IMR-90 (cell line): ENCODE measurements at regions not wholly inside any gene's neighbourhood (a gene's known extent, or its start where the extent isn't known, plus 50 kb on each side); places are given as distances from the start of the nearest gene placed in this dataset.

Experiments
- ATAC-seq: fragments of 200-7000 bp; cut with Tn5 transposase; 2 replicates; pipeline ENCODE4 v1.9.1; 2020; ENCODE audit warnings: low read depth, mild to moderate bottlenecking, moderate library complexity
- BruUV-seq: library from RNA; stranded (reverse); fragments of 400-500 nt; replicated peaks from 2 replicates; lab custom pipeline; 2021; lab: Mats Ljungman, UMichigan
- CTCF ChIA-PET: fragments of 300-600 bp; formaldehyde crosslinking; extraction: SDS; loops from one replicate; lab custom pipeline; 2021; ENCODE audit warnings: antibody characterized with exemption; lab: Yijun Ruan, JAX
- POLR2A ChIA-PET: fragments of 300-600 bp; sonication (Branson Sonifier 250); formaldehyde crosslinking; loops from one replicate; lab custom pipeline; 2022; ENCODE audit warnings: antibody characterized with exemption; ENCODE audit not compliant: unreplicated experiment; lab: Charles Lee
- DNase-seq: peaks from one replicate; pipeline ENCODE4 v3.0.0; 2013
- H2AFZ ChIP-seq: replicated peaks from 2 replicates; pipeline ENCODE3; 2013; ENCODE audit warnings: low read length, mild to moderate bottlenecking; ENCODE audit not compliant: poor library complexity
- H2AK5ac ChIP-seq: 2 replicates; pipeline ENCODE4 v1.6.1; 2013; ENCODE audit warnings: low read depth, low read length, inconsistent platforms
- H2AK9ac ChIP-seq: replicated peaks from 2 replicates; pipeline ENCODE3; 2013; ENCODE audit warnings: mild to moderate bottlenecking, low read depth, low read length, moderate library complexity; ENCODE audit not compliant: poor library complexity
- H2BK120ac ChIP-seq: 2 replicates; pipeline ENCODE4 v1.6.1; 2013; ENCODE audit warnings: low read depth, low read length, inconsistent platforms
- H2BK15ac ChIP-seq: 3 replicates; pipeline ENCODE4 v1.6.1; 2013; ENCODE audit warnings: low read depth, low read length, inconsistent platforms
- H2BK20ac ChIP-seq: 2 replicates; pipeline ENCODE4 v1.6.1; 2013; ENCODE audit warnings: low read depth, mild to moderate bottlenecking, inconsistent platforms, low read length, moderate library complexity
- H2BK5ac ChIP-seq: 2 replicates; pipeline ENCODE4 v1.6.1; 2013; ENCODE audit warnings: mild to moderate bottlenecking, low read depth, low read length, inconsistent platforms; ENCODE audit not compliant: poor library complexity, severe bottlenecking
- H3K14ac ChIP-seq: replicated peaks from 2 replicates; pipeline ENCODE4 v1.6.1; 2013; ENCODE audit warnings: low read depth, low read length, inconsistent platforms
- H3K18ac ChIP-seq: 2 replicates; pipeline ENCODE4 v1.6.1; 2013; ENCODE audit warnings: low read depth, low read length, control low read depth
- H3K23ac ChIP-seq: 2 replicates; pipeline ENCODE4 v1.6.1; 2013; ENCODE audit warnings: low read depth, low read length, inconsistent platforms
- H3K27ac ChIP-seq: 2 replicates; pipeline ENCODE4 v1.5.1; 2013; ENCODE audit warnings: mild to moderate bottlenecking, control low read depth, low read length; ENCODE audit not compliant: insufficient read depth
- H3K27me3 ChIP-seq: 2 replicates; pipeline ENCODE4 v1.6.1; 2013; ENCODE audit warnings: low read length; ENCODE audit not compliant: control insufficient read depth, insufficient read depth
- H3K36me3 ChIP-seq: 2 replicates; pipeline ENCODE4 v1.6.1; 2013; ENCODE audit warnings: low read length, mixed read lengths; ENCODE audit not compliant: control insufficient read depth, insufficient read depth
- H3K4ac ChIP-seq: 2 replicates; pipeline ENCODE4 v1.6.1; 2013; ENCODE audit warnings: low read depth, low read length, inconsistent platforms
- H3K4me1 ChIP-seq: 2 replicates; pipeline ENCODE4 v1.6.1; 2013; ENCODE audit warnings: low read length, mixed read lengths; ENCODE audit not compliant: control insufficient read depth, insufficient read depth
- H3K4me2 ChIP-seq: 2 replicates; pipeline ENCODE4 v1.6.1; 2013; ENCODE audit warnings: low read depth, mild to moderate bottlenecking, control low read depth, low read length, moderate library complexity
- H3K4me3 ChIP-seq: 2 replicates; pipeline ENCODE4 v1.5.1; 2013; ENCODE audit warnings: low read depth, mild to moderate bottlenecking, control low read depth, low read length, moderate library complexity; ENCODE audit not compliant: insufficient read depth
- H3K56ac ChIP-seq: 2 replicates; pipeline ENCODE4 v1.6.1; 2013; ENCODE audit warnings: low read length, inconsistent platforms; ENCODE audit not compliant: insufficient read depth; ENCODE audit errors: extremely low read depth
- H3K79me1 ChIP-seq, 2 experiments: 2 replicates each; pipeline ENCODE4 v1.6.1; 2013; ENCODE audit warnings: low read length in 2 of 2, inconsistent platforms in 1 of 2, low read depth in 1 of 2
- H3K9ac ChIP-seq: 2 replicates; pipeline ENCODE4 v1.6.1; 2013; ENCODE audit warnings: low read depth, low read length, control low read depth
- H3K9me1 ChIP-seq: 2 replicates; pipeline ENCODE4 v1.6.1; 2013; ENCODE audit warnings: low read length, inconsistent platforms; ENCODE audit not compliant: insufficient read depth
- H3K9me3 ChIP-seq: 2 replicates; pipeline ENCODE4 v1.6.1; 2013; ENCODE audit warnings: low read length; ENCODE audit not compliant: control insufficient read depth, insufficient read depth
- H4K20me1 ChIP-seq: 2 replicates; pipeline ENCODE4 v1.6.1; 2013; ENCODE audit warnings: low read length, inconsistent platforms; ENCODE audit not compliant: insufficient read depth
- H4K5ac ChIP-seq: 2 replicates; pipeline ENCODE4 v1.6.1; 2013; ENCODE audit warnings: mild to moderate bottlenecking, low read depth, low read length, control low read depth
- H4K8ac ChIP-seq, 2 experiments: 2 replicates each; pipeline ENCODE4 v1.6.1; 2013; ENCODE audit warnings: low read depth in 2 of 2, low read length in 2 of 2, control low read depth in 1 of 2, inconsistent platforms in 1 of 2
- H4K91ac ChIP-seq: 2 replicates; pipeline ENCODE4 v1.6.1; 2013; ENCODE audit warnings: low read depth, low read length, inconsistent platforms; ENCODE audit not compliant: insufficient read depth
- BHLHE40 ChIP-seq: fragments of 150-350 bp; IDR thresholded peaks from 2 replicates; pipeline ENCODE4 v1.6.1; 2016; ENCODE audit warnings: mild to moderate bottlenecking, low read depth, low read length
- CEBPB ChIP-seq: IDR thresholded peaks from 2 replicates; pipeline ENCODE4 v1.6.1; 2012; ENCODE audit warnings: low read depth, low read length, improper control_type of control experiment
- CHD1 ChIP-seq: IDR thresholded peaks from 2 replicates; pipeline ENCODE4 v1.6.1; 2012; ENCODE audit warnings: low read depth, low read length, improper control_type of control experiment
- FOS ChIP-seq: fragments of 150-350 bp; IDR thresholded peaks from 2 replicates; pipeline ENCODE4 v1.6.1; 2016; ENCODE audit warnings: low read depth, low read length
- MAFK ChIP-seq: IDR thresholded peaks from 2 replicates; pipeline ENCODE4 v1.6.1; 2012; ENCODE audit warnings: low read depth, low read length, improper control_type of control experiment
- MAZ ChIP-seq: IDR thresholded peaks from 2 replicates; pipeline ENCODE4 v1.6.1; 2012; ENCODE audit warnings: low read depth, mild to moderate bottlenecking, low read length, improper control_type of control experiment, moderate library complexity, borderline replicate concordance
- MXI1 ChIP-seq: IDR thresholded peaks from 2 replicates; pipeline ENCODE4 v1.6.1; 2012; ENCODE audit warnings: low read depth, mild to moderate bottlenecking, low read length, moderate library complexity, borderline replicate concordance
- NFE2L2 ChIP-seq: fragments of 150-350 bp; IDR thresholded peaks from 2 replicates; pipeline ENCODE4 v1.6.1; 2016; ENCODE audit warnings: low read depth, mild to moderate bottlenecking, low read length
- POLR2A ChIP-seq: IDR thresholded peaks from 2 replicates; pipeline ENCODE4 v1.6.1; 2012; ENCODE audit warnings: mild to moderate bottlenecking, low read depth, low read length
- RAD21 ChIP-seq: IDR thresholded peaks from 2 replicates; pipeline ENCODE4 v1.6.1; 2012; ENCODE audit warnings: low read length, improper control_type of control experiment
- RCOR1 ChIP-seq: IDR thresholded peaks from 2 replicates; pipeline ENCODE4 v1.6.1; 2012; ENCODE audit warnings: mild to moderate bottlenecking, low read length, improper control_type of control experiment; ENCODE audit not compliant: insufficient replicate concordance
- RFX5 ChIP-seq: IDR thresholded peaks from 2 replicates; pipeline ENCODE4 v1.8.0; 2012; ENCODE audit warnings: low read depth, mild to moderate bottlenecking, low read length, moderate library complexity
- SMC3 ChIP-seq: fragments of 150-350 bp; IDR thresholded peaks from 2 replicates; pipeline ENCODE4 v1.6.1; 2016; ENCODE audit warnings: low read depth, mild to moderate bottlenecking, antibody characterized with exemption, low read length, moderate library complexity
- USF2 ChIP-seq: fragments of 150-350 bp; IDR thresholded peaks from 2 replicates; pipeline ENCODE4 v1.6.1; 2017; ENCODE audit warnings: mild to moderate bottlenecking, antibody characterized with exemption, low read length, low read depth
- WGBS, 2 experiments: methylation state at CpG; one replicate each; pipeline versions ENCODE4 v1.1.5 to v1.1.7; 2013; ENCODE audit warnings: missing lambda C conversion rate in 2 of 2; ENCODE audit not compliant: insufficient read length in 1 of 2; ENCODE audit errors: extremely low coverage in 2 of 2; 5-methylcytosine and 5-hydroxymethylcytosine counted together
- dilution Hi-C: fragments of 300-500 bp; cut with HindIII; formaldehyde crosslinking; loops from one replicate; pipeline ENCODE4 v1.14.3; 2018; ENCODE audit warnings: low sequenced_read_pairs; ENCODE audit not compliant: unreplicated experiment
- in situ Hi-C: fragments of 300-500 bp; cut with MboI; formaldehyde crosslinking; loops from 3 replicates; pipeline ENCODE4 v1.14.3; 2019; ENCODE audit warnings: low sequenced_read_pairs, inconsistent platforms, mixed read lengths
- intact Hi-C: fragments of 100-400 bp; cut with micrococcal nuclease; formaldehyde crosslinking; loops from 2 replicates; pipeline ENCODE4 v1.10.0; 2022

GRCh38 chr20:22466447-22467171 is 117.8 kb downstream of the FOXA2 start:
- intact Hi-C loops (no loop called here), in situ Hi-C loops (no loop called here), dilution Hi-C loops (no loop called here)
- H3K9me3 ChIP-seq, result no peaks in the 10 kb centered on the region
- H3K4me2 ChIP-seq, result no peak overlapping the region
- H2AK9ac ChIP-seq, result no peak overlapping the region
- no peak overlapping the region for H3K18ac ChIP-seq
- no peak overlapping the region for H2BK5ac ChIP-seq
- H3K4ac ChIP-seq, result no peak overlapping the region
- no peak for DNase-seq
- H3K79me1 ChIP-seq, result no peaks in the 10 kb centered on the region
- POLR2A ChIA-PET, result no interaction called here
- ATAC-seq, result no peak
- no peak overlapping the region for H3K9ac ChIP-seq
- no peak overlapping the region for H2BK120ac ChIP-seq
- H3K9me1 ChIP-seq, result no peaks in the 10 kb centered on the region
- no CpG with 5 or more reads among the region's 7 CpGs for WGBS, 2 experiments
- H3K36me3 ChIP-seq, result no peaks in the 10 kb centered on the region
- H3K27ac ChIP-seq, result no peak overlapping the region
- H3K56ac ChIP-seq, result no peak overlapping the region
- no peak overlapping the region for H2AFZ ChIP-seq
- no peak overlapping the region for H3K4me3 ChIP-seq
- H4K91ac ChIP-seq, result no peak overlapping the region
- H4K20me1 ChIP-seq, result no peaks in the 10 kb centered on the region
- H3K27me3 ChIP-seq, result no peaks in the 10 kb centered on the region
- no peak overlapping the region for H2AK5ac ChIP-seq
- H3K23ac ChIP-seq, result no peak overlapping the region
- H3K14ac ChIP-seq, result no peak overlapping the region
- no peaks in the 10 kb centered on the region for H3K4me1 ChIP-seq
- H2BK15ac ChIP-seq, result no peak overlapping the region
- CTCF ChIA-PET, result no interaction called here
- no peak overlapping the region for H4K8ac ChIP-seq
- no peak overlapping the region for H4K5ac ChIP-seq
- BruUV-seq, result no TSS peak
- H2BK20ac ChIP-seq, result no peak overlapping the region
- TF ChIP-seq BHLHE40 (no peak), USF2 (no peak), RAD21 (no peak), RFX5 (no peak), CHD1 (no peak), CEBPB (no peak), MAZ (no peak), MXI1 (no peak), NFE2L2 (no peak), FOS (no peak), RCOR1 (no peak), SMC3 (no peak), POLR2A (no peak), MAFK (no peak)
